Activated CD4-positive, alpha-beta T cell treated with anti-CD3 and anti-CD28 coated beads, Interleukin-2, amount 50 U/mL, for 4 hours (primary cell): ENCODE measurements at regions not wholly inside any gene's neighbourhood (a gene's known extent, or its start where the extent isn't known, plus 50 kb on each side); places are given as distances from the start of the nearest gene placed in this dataset.
"Not testable (repeated sequence)": the region's sequence is repeated elsewhere in the genome, so short reads cannot be mapped to it uniquely, and the experiment has no call there.

Experiments
- DNase-seq, 2 experiments: peaks; one replicate each; pipeline ENCODE4 v3.0.0-alpha.2; 2020

DNA sequence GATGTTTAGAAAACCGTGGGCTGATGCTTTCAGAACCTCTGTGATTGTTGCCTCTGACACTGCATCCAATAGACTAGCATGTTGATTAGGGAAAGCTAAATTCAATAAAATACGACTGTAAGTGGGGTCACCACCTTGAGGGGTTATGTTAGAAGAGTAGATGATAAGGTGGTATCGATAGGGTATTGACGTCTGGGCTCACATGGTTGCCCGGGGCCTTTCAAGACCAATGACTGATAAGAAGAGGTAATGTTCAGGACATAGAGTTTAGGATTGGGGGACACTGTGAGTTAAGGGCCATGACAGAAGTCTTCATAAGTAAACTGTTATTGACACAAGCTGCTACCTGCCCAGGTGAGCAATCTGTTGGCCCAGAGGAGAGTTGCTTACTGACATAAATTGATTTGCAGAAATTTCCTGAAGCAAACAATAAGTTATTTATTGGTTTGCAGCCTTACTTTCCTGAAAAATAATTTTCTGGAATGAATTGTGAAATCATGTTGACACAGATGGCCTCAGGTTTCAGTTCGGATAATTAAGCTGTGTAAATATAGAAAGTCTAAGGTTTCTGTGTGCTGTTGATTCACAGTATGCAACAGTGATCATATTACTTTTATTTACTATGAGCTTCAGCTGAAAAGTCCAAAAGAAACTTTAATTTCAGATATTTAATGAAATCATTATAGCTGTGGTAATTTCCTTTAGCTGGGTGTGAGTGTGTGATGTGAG, 289.9 kb upstream of the PRSS16 start:
- not testable (repeated sequence) for DNase-seq

DNA sequence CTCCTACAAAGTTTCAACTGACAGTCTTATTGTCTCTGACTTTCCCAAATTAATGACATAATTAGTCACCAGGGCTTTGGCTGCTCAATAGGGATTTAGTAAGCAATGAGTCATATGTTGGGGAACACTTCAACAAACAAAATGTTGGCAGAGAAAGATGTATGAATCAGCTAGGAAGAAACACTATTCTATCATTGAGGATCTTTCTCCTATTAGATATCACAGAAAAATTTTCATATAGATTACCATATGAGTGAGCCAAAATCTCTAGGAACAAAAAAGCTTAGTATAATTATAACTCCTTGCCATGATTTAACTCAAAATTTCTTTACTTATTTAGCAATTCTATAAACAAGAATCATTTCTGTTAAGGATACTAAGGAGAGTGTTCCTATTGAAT, 286.3 kb upstream of the PRSS16 start:
- not testable (repeated sequence) for DNase-seq

DNA sequence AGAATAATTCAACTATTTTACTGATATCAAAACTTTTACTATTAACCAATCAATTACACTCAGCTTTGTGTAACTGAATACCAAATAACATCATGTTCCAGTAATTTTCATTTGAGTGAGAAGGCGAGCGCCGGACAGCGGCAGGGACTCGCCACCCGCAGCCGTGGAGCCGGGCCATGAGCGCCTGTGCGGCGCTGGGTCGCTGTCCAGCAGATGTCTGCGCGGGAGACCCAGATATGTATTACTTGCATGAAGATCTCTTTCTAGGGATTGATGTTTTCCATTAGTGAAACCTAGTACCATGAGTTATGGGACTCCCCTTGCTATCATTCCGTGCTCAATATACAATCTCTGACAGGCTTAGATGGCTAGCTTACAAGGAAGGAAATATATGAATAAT, 245.1 kb upstream of the PRSS16 start:
- no peak for DNase-seq

DNA sequence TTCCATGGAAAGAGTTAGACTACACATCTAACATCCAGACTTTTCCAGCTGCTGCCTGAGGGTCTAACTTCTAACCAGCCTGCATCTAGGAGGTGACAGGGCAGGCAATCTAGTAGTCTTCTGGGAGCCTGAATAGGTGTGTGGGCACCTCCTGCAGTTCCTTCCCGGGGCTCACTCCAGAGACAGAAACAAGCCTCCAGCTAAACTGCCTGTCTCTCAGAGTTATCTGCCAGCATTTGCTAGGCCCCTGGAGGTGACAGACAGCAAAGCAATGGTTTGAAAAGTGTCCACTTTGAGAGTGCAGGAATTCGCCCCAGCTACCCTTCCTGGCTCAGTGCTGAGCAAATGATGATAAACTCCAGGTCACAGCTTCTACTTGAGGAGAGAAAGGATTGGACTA, 240.5 kb upstream of the PRSS16 start:
- DNase-seq = no peak

DNA sequence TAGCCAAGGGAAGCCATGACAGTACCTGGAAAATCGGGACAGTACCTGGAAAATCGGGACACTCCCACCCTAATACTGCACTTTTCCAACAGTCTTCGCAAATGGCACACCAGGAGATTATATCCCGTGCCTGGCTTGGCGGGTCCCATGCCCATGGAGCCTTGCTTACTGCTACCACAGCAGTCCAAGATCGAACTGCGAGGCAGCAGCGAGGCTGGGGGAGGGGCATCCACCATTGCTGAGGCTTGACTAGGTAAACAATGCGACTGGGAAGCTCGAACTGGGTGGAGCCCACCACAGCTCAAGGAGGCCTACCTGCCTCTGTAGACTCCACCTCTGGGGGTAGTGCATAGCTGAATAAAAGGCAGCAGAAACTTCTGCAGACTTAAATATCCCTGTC, 238.9 kb upstream of the PRSS16 start:
- DNase-seq = not testable (repeated sequence)

DNA sequence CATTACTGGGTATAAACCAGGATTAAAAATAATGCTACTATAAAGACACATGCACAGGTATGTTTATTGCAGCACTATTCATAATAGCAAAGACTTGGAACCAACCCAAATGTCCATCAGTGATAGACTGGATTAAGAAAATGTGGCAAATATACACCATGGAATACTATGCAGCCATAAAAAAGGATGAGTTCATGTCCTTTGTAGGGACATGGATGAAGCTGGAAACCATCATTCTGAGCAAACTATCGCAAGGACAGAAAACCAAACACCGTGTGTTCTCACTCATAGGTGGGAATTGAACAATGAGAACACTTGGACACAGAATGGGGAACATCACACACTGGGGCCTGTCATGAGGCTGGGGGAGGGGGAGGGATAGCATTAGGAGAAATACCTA, 233.4 kb upstream of the PRSS16 start:
- DNase-seq = not testable (repeated sequence)

DNA sequence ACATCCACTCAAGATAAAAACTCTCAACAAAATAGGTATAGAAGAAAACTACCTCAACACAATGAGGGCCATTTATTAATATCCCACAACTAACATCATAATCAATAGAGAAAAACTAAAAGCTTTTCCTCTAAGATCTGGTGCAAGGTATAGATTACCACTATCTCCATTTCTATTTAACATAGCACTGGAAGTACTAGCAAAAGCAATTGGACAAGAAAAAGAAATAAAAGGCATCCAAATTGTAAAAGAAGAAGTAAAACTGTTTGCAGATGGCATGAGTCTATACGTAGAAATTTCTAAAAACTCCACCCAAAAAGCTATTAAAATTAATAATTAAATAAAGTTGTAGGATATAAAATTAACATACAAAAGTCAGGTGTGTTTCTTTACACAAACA, 230.8 kb upstream of the PRSS16 start:
- DNase-seq = no peak

DNA sequence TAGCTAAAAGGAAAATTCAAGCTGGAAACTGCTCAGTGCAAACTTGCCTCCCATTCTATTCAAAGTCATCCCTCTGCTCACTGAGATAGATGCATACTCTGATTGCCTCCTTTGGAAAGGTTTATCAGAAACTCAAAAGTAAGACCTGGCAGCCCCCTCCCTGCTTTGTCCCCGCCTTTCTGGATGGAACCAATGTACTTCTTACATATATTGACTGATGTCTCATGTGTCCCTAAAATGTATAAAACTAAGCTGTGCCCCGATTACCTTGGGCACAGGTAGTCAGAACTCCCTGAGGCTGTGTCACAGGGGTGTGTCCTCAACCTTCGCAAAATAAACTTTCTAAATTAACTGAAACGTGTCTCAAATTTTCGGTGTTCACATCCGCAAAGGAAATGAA, 229.1 kb upstream of the PRSS16 start:
- not testable (repeated sequence) for DNase-seq

DNA sequence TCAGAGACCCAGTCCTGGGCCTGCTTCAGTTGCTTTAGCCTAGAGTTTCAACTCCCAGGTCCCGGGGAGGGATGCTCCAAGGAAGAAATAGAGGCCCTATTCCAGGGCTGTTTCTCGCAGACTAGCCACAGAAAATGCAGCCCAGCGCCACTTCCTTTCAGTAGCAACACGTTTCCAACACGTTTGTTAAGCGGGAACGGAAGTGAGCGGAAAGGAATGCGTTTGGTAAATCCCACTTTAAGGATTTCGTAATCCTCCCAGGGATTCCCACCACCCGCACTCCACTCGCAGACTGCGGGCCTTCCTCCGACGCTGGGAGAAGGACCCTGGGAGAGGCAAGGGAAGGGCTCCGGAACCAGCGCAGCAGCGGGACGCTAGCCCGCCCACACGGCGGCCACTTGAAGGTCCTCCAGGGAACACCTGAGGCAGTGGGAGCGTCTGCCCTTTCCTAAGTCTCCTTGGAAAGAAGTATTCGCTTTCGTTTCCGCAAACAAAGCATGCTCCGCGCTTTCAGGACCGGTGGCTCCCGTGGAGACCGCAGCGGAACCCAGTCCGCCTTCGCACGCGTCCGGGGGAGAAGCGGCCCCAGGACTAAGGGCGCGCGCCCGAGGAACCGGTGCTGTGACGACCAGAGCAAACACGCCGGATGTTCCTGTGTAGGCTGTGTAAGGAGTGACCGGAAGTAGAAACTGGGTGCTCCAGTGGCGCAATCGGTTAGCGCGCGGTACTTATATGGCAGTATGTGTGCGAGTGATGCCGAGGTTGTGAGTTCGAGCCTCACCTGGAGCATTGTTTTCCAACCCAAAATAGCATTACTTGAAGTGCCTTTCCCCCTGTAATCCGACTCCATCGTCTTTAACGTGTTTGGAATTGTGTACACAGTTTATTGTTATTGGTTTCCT, 227.6 kb upstream of the PRSS16 start:
- DNase-seq = peak in 1 of 2 experiments; percentile 3

DNA sequence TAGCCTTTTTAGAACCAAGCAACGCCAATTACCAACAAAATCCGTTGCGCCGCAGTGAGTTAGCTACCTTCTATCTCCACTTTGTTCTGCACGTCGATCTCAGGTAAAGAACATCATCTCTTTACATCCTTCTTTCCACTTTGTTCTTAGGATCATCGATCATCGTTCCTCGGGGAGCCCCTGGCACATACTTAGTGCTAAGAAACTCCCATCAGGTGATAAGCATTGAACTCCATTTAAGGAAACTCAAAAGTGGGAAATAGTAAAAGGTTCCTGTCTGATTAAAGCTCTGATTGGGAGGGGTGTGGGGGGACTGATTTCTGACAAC, 227.0 kb upstream of the PRSS16 start:
- no peak for DNase-seq

DNA sequence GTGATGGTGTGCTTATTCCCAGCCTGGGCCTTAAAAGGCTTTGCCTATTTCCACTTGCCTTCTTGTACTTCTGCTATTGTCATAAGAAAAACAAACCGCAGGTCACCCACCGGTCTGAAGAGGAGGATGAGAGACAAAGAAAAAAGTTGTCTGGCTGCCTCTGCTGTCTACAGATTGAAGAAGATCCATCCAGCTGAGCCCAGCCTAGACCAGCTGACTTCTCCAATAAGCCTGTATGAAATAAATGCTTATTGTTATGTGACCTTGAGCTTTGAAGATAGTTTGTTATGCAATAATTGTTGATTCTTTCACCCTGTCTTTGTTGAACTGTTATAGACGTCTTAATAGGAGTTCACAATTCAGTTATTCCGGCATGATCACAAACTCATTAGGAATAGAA, 223.8 kb upstream of the PRSS16 start:
- no peak for DNase-seq

DNA sequence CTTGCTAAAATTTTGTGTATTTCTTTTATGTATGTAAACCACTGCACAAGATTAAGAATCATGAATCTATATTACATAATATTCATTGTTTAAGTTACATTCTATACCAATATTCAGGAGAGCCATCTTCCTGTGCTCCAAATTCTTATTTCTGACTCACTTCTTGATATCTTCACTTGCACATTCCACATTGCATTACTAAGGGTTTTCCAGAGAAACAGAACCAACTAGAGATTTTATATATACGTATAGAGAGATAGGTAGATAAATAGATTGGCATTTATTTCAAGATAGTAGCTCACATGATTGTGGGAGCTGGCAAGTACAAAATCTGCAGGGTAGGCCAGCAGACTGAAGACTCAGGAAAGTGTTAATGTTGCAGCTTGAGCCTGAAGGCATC, 222.2 kb upstream of the PRSS16 start:
- no peak for DNase-seq

DNA sequence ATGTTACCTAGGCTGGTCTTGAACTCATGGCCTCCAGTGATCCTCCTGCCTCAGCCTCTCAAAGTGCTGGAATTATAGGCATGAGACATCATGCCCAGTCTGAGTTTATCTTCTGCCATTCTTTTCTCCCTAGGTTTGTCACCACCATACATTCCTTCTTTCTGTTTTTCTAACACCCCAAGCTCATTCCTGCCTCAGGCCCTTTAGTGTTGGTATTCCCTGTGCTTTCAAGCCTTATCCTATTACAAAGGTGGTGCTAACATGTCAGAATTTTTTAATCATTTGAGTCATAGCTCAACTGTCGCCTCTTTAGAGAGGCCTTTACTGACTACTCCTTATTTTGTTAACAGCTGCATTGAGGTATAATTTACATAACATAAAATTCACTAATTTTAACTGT, 221.1 kb upstream of the PRSS16 start:
- no peak for DNase-seq

DNA sequence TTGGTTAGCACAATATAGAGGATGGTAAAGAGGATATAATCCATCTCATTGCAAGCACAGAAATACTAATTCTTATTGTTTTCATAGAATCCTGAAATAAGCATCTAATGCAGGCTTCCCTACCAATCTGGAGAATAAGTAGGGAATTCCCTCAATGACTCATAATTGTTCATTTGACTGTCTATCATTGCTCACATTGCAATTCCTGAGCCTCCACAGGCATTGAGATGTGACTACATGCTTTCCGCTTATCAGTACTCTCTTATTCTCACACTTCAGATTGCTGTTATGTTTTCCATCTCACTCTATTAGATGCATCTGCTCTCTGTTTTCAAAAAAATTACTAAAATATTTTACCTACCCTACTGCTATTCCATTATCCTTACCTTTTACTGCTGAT, 216.2 kb upstream of the PRSS16 start:
- DNase-seq = no peak

DNA sequence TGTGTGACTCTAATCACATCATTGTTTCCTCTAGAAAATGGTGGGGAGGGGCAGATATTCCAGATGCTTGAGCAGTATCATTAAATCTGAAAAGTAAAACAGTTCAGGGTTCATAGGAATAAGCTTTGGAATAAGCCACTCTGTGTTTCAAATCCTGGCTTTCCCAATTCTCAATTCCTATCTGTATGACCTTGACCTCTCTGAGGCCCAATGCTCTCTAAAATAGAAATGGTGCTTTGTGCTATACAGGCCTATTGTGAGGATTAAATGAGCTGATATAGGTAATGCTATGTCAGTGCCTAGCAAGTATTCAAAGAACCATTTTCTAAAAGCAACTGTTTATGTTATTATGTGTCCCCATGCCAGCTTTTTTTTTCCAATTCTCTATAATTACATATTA, 209.0 kb upstream of the PRSS16 start:
- no peak for DNase-seq

DNA sequence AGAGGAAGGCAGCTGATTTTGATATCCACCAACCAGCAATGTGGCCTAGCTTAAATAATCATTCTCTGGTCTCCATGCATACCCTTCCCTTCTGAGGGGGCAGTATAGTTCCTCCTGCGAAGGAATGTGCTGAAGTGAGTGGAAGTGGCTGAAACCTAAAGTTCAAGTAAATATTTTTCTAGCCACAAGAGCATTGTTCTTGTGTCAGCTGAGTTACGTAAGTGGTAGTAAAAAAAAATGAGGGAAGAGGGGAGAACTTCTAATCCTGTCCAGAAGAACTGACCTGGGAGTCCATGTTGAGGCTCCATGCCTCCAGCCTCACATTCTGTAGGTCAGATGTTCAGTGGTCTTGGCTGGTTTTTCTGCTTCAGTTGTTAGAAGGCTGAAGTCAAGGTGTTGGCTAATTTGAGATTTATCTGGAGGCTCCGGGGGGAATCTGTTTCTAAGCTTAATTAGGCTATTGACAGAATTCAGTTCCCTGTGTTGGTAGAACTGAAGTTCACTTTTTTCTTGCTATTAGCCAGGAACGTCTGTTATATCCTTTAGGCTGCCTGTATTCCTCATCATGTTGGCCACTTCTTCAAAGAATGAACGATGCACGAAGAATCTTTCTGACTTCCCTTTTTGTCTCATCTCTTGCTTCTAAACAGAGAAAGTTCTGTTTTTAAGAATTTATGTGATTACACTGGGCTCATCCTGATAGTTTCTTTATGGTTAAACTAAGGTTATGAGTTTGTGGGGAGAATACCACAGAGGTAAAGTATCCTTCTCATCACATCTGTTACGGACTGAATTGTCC, 207.1 kb upstream of the PRSS16 start:
- no peak for DNase-seq

DNA sequence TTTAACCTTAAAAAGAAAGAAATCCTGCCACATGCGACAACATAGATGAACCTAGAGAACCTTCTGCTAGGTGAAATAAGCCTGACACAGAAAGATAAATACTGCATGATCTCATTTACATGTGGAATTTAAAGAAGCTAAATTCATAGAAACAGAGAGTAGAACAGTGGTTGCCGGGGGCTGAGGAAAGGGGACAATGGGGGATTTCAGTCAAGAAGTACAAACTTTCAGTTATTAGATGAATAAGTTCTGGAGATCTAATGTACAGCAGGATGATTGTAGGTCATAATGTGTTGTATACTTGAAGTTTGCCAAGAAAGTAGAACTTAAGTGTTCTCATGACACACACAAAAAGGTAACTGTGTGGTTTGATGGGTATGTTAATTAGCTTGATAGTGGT, 204.3 kb upstream of the PRSS16 start:
- DNase-seq = no peak

DNA sequence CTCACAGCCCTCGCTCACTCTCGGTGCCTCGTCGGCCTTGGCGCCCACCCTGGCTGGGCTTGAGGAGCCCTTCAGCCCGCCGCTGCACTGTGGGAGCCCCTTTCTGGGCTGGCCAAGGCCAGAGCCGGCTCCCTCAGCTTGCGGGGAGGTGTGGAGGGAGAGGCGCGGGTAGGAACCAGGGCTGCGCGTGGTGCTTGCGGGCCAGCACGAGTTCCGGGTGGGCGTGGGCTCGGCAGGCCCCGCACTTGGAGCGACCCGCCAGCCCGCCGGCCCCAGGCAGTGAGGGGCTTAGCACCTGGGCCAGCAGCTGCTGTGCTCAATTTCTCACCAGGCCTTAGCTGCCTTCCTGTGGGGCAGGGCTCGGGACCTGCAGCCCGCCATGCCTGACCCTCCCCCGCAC, 202.4 kb upstream of the PRSS16 start:
- not testable (repeated sequence) for DNase-seq

DNA sequence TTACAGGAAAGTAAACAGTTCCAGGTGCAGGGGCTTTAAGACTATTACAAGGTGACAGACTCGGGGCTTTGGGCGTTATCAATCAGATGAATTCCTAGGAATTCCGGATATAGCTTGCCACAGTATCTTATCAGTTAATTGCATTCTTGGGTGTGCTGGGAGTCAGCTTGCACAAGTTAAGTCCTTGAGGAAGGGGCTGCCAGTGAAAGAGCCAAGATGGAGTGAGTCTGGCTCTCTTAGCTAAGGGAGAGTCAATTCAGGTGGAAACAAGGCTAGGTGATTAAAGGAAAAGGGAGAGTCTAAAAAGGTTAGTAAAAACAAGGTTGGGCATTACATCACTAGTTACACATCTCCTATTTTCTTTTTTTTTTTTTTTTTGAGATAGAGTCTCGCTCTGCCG, 199.8 kb upstream of the PRSS16 start:
- not testable (repeated sequence) for DNase-seq

DNA sequence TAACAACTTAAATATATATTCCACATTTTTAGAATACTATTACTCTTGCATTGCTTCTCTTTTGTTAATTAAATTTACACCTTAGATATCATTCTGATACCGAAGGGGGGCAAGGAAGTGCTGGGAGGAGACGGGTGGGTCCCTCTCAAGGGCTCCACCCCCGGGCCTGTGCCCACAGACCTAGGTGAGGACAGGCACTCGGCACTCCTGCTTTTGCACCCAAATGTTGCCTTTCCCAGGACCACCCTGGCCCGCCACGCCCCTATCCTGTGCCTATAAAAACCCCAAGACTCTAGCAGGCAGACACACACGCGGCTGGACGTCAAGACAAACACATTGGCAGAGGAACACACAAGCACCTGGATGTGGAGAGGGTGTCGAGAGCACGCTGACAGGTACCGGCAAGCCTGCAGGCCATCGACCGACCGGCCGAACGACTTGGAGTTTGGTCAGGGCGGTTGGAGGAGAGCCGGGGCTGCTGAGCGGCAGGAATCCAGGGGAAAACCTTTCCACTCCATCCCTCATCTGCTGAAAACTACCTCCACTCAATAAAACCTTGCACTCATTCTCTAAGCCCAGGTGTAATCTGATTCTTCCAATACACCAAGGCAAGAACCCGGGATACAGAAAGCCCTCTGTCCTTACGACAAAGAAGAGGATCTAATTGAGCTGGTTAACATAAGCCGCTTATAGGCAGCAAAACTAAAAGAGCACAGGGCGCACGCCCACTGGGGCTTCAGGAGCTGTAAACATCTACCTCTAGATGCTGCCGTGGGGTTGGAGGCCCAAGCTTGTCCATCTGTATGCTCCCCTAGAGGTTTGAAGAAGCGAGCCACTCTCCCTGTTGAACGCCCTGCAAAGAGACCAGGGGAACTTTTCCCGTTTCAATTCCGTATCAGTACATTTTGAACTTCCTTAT, 197.4 kb upstream of the PRSS16 start:
- DNase-seq = no peak

DNA sequence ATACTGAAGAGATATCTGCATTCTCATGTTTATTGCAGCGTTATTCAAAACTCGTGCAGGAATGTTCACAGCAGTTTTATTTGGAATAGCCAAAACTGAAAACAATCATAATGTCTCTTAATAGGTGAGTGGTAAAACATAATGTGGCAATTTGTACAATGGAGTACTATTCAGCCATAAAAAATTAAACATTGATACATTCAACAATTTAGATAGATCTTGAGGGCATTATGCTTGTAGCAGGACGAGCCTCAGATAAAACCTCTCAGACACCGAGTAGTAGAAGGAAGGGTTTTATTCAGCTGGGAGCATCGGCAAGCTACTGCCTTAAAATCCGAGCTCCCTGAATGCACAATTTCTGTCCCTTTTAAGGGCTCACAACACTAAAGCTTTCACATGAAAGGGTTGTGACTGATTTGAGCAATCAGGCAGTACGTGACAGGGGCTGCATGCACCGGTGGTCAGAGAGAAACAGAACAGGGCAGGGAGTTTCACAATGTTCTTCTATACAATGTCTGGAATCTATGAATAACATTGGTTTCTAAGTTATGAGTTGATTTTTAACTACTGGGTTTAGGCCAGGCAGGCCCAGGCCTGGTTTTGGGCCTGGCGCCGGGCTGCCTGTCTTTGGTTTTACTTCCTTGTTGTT, 195.3 kb upstream of the PRSS16 start:
- DNase-seq = not testable (repeated sequence)

DNA sequence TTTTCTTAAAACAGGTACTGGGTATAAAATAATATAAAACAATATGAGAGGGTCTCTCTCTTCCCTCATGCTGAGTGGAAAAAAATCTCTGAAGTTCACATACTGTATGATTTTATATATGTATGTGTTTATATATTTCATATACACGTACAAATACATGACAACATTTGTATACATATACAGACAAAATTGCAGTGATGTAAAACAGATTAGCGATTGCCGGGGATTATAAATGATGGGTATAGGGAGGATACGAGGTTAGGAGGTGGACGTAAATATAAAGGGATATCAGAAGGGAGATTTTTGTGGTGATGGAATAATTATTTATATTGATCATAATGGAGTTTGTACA, 194.8 kb upstream of the PRSS16 start:
- DNase-seq = no peak
